ENCODE measurements at regions not wholly inside any gene's neighbourhood (a gene's known extent, or its start where the extent isn't known, plus 50 kb on each side); places are given as distances from the start of the nearest gene placed in this dataset.

GRCh38 chr2:194619366-194619765, 1037.7 kb upstream of the SLC39A10 start:
- Histone ChIP-seq H3K4me1 (replicated peaks; ENCODE audit: insufficient read depth) (no peaks in the 10 kb centered on the region), H3K27me3 (ENCODE audit: insufficient read depth, low read depth) (no peaks in the 10 kb centered on the region), H3K4me3 (no peak overlapping the region), H3K9me2 (ENCODE audit: insufficient read depth) (no peaks in the 10 kb centered on the region), H3K36me3 (ENCODE audit: low read depth) (no peaks in the 10 kb centered on the region), H3F3A (ENCODE audit: insufficient read depth, low read depth) (no peaks in the 10 kb centered on the region), H3K9me3 (ENCODE audit: insufficient read depth, low read depth) (no peaks in the 10 kb centered on the region), H3K4me2 (no peak overlapping the region), H2AFZ (no peak overlapping the region), H4K20me1 (ENCODE audit: insufficient read depth) (no peaks in the 10 kb centered on the region), H3K79me2 (ENCODE audit: low read depth) (no peaks in the 10 kb centered on the region), H3K27ac (no peak overlapping the region)
- no TSS peak for BruUV-seq (replicated peaks)
- intact Hi-C loops (cut with micrococcal nuclease; ENCODE audit: unreplicated experiment): no loop called here
- TF ChIP-seq EZH2 (IDR thresholded peaks at IDR 0.05; ENCODE audit: low read depth) (no peak), CTCF (conservative IDR thresholded peaks at IDR 0.05) (no peak)
- POLR2A ChIA-PET (ENCODE audit: unreplicated experiment): no interaction called here
- DNase-seq: no peak
- CTCF ChIA-PET: no interaction called here

GRCh38 chr2:194618432-194618831, 1038.6 kb upstream of the SLC39A10 start:
- Histone ChIP-seq H3K9me2 (ENCODE audit: insufficient read depth) (no peaks in the 10 kb centered on the region), H3K27me3 (ENCODE audit: insufficient read depth, low read depth) (no peaks in the 10 kb centered on the region), H3K4me2 (no peak overlapping the region), H3K27ac (no peak overlapping the region), H4K20me1 (ENCODE audit: insufficient read depth) (no peaks in the 10 kb centered on the region), H3K79me2 (ENCODE audit: low read depth) (no peaks in the 10 kb centered on the region), H2AFZ (no peak overlapping the region), H3K4me1 (replicated peaks; ENCODE audit: insufficient read depth) (no peaks in the 10 kb centered on the region), H3F3A (ENCODE audit: insufficient read depth, low read depth) (no peaks in the 10 kb centered on the region), H3K36me3 (ENCODE audit: low read depth) (no peaks in the 10 kb centered on the region), H3K9me3 (ENCODE audit: insufficient read depth, low read depth) (no peaks in the 10 kb centered on the region), H3K4me3 (no peak overlapping the region)
- POLR2A ChIA-PET (ENCODE audit: unreplicated experiment): no interaction called here
- TF ChIP-seq CTCF (conservative IDR thresholded peaks at IDR 0.05): no peak
- TF ChIP-seq EZH2 (IDR thresholded peaks at IDR 0.05; ENCODE audit: low read depth): no peak
- DNase-seq: no peak
- intact Hi-C loops (cut with micrococcal nuclease; ENCODE audit: unreplicated experiment): no loop called here
- BruUV-seq (replicated peaks): no TSS peak
- CTCF ChIA-PET: no interaction called here

- no peak for DNase-seq
- Histone ChIP-seq H3K4me3 (no peak overlapping the region), H3K27me3 (ENCODE audit: insufficient read depth, low read depth) (no peaks in the 10 kb centered on the region), H3K36me3 (ENCODE audit: low read depth) (no peaks in the 10 kb centered on the region), H3K4me1 (replicated peaks; ENCODE audit: insufficient read depth) (no peaks in the 10 kb centered on the region), H2AFZ (no peak overlapping the region), H3K9me3 (ENCODE audit: insufficient read depth, low read depth) (no peaks in the 10 kb centered on the region), H3K27ac (no peak overlapping the region), H3K9me2 (ENCODE audit: insufficient read depth) (no peaks in the 10 kb centered on the region), H3K4me2 (no peak overlapping the region), H4K20me1 (ENCODE audit: insufficient read depth) (no peaks in the 10 kb centered on the region), H3F3A (ENCODE audit: insufficient read depth, low read depth) (no peaks in the 10 kb centered on the region), H3K79me2 (ENCODE audit: low read depth) (no peaks in the 10 kb centered on the region)
- intact Hi-C loops (cut with micrococcal nuclease; ENCODE audit: unreplicated experiment): no loop called here
- BruUV-seq (replicated peaks): no TSS peak
- POLR2A ChIA-PET (ENCODE audit: unreplicated experiment): no interaction called here
- CTCF ChIA-PET: no interaction called here
- no peak for TF ChIP-seq EZH2 (IDR thresholded peaks at IDR 0.05; ENCODE audit: low read depth)
- TF ChIP-seq CTCF (conservative IDR thresholded peaks at IDR 0.05): no peak
These were observed 1040.7 kb upstream of the SLC39A10 start for GRCh38 chr2:194616334-194616733.

Data from PC-9 (cell line).